Activated B cell treated with CpG ODN at 0.5 μM for 24 hours (primary cell): ENCODE measurements at regions not wholly inside any gene's neighbourhood (a gene's known extent, or its start where the extent isn't known, plus 50 kb on each side); places are given as distances from the start of the nearest gene placed in this dataset.
"Not testable (repeated sequence)": the region's sequence is repeated elsewhere in the genome, so short reads cannot be mapped to it uniquely, and the experiment has no call there.

ENCODE experiments used
- ATAC-seq: fragments of 200-7000 bp; cut with Tn5 transposase; one replicate; pipeline ENCODE4 v1.10.0; 2021; ENCODE audit warnings: low read depth, mild to moderate bottlenecking, moderate library complexity
- CTCF ChIA-PET: fragments of 350-600 bp; sonication (Branson Sonifier 250); formaldehyde crosslinking; loops from one replicate; lab custom pipeline; 2021; ENCODE audit warnings: antibody characterized with exemption; lab: Charles Lee
- POLR2A ChIA-PET: fragments of 350-600 bp; sonication (Branson Sonifier 250); formaldehyde crosslinking; loops from one replicate; lab custom pipeline; 2021; ENCODE audit warnings: antibody characterized with exemption; lab: Charles Lee
- DNase-seq: peaks from one replicate; pipeline ENCODE4 v3.0.0; 2022
- H3K27ac Mint-ChIP-seq: one replicate; pipeline ENCODE4 v1.8.0; 2020; ENCODE audit warnings: mixed read lengths
- H3K27me3 Mint-ChIP-seq: one replicate; pipeline ENCODE4 v1.8.0; 2021; ENCODE audit warnings: mixed read lengths
- H3K36me3 Mint-ChIP-seq: one replicate; pipeline ENCODE4 v1.8.0; 2021; ENCODE audit warnings: low read depth, mixed read lengths
- H3K4me1 Mint-ChIP-seq: one replicate; pipeline ENCODE4 v1.8.0; 2021; ENCODE audit warnings: mixed read lengths
- H3K4me3 Mint-ChIP-seq: one replicate; pipeline ENCODE4 v1.8.0; 2020; ENCODE audit warnings: mild to moderate bottlenecking, mixed read lengths
- H3K9me3 Mint-ChIP-seq: one replicate; pipeline ENCODE4 v1.8.0; 2020; ENCODE audit warnings: mixed read lengths
- CTCF ChIP-seq: fragments of 200-600 bp; IDR thresholded peaks from one replicate; pipeline ENCODE4 v1.8.0; 2022; ENCODE audit warnings: antibody characterized with exemption, mild to moderate bottlenecking
- intact Hi-C: fragments of 100-400 bp; cut with micrococcal nuclease; formaldehyde crosslinking; loops from one replicate; pipeline ENCODE4 v1.15.1; 2024

GRCh38 chr2:236644502-236644911 is 74.9 kb downstream of the ACKR3 start:
- no peak for ATAC-seq
- H3K36me3 Mint-ChIP-seq = no peaks in the 10 kb centered on the region
- DNase-seq = no peak
- no peak overlapping the region for H3K4me3 Mint-ChIP-seq
- no peak for TF ChIP-seq CTCF
- POLR2A ChIA-PET = no interaction called here
- peaks cover 10% of the 10 kb centered on the region for H3K27me3 Mint-ChIP-seq
- CTCF ChIA-PET = no interaction called here
- intact Hi-C loops = no loop called here
- H3K27ac Mint-ChIP-seq = no peak overlapping the region
- no peaks in the 10 kb centered on the region for H3K4me1 Mint-ChIP-seq
- peaks cover 1% of the 10 kb centered on the region for H3K9me3 Mint-ChIP-seq

- H3K4me1 Mint-ChIP-seq, H3K36me3 Mint-ChIP-seq, CTCF ChIA-PET, ATAC-seq, H3K9me3 Mint-ChIP-seq, intact Hi-C loops, H3K4me3 Mint-ChIP-seq, H3K27ac Mint-ChIP-seq, DNase-seq, POLR2A ChIA-PET: not testable (repeated sequence)
- peaks cover 12% of the 10 kb centered on the region for H3K27me3 Mint-ChIP-seq
Observed at GRCh38 chr2:236645141-236645540, 75.5 kb downstream of the ACKR3 start.

- CTCF ChIA-PET = no interaction called here
- Mint-ChIP-seq H3K4me1 (no peaks in the 10 kb centered on the region), H3K4me3 (no peak overlapping the region), H3K9me3 (peaks cover 8% of the 10 kb centered on the region), H3K27me3 (peaks cover 11% of the 10 kb centered on the region), H3K36me3 (no peaks in the 10 kb centered on the region), H3K27ac (no peak overlapping the region)
- DNase-seq = no peak
- intact Hi-C loops = no loop called here
- POLR2A ChIA-PET = no interaction called here
- TF ChIP-seq CTCF = no peak
- no peak for ATAC-seq
Observed at GRCh38 chr2:236646441-236646840, 76.8 kb downstream of the ACKR3 start.

GRCh38 chr2:236646871-236647270 is 77.2 kb downstream of the ACKR3 start:
- intact Hi-C loops = no loop called here
- Mint-ChIP-seq H3K27ac (no peak overlapping the region), H3K4me1 (no peaks in the 10 kb centered on the region), H3K4me3 (no peak overlapping the region), H3K36me3 (no peaks in the 10 kb centered on the region), H3K27me3 (peaks cover 11% of the 10 kb centered on the region), H3K9me3 (peaks cover 8% of the 10 kb centered on the region)
- no peak for DNase-seq
- ChIA-PET CTCF (no interaction called here), POLR2A (no interaction called here)
- ATAC-seq = no peak
- no peak for TF ChIP-seq CTCF

GRCh38 chr2:236647621-236648020 is 78.0 kb downstream of the ACKR3 start:
- no peaks in the 10 kb centered on the region for H3K4me1 Mint-ChIP-seq
- POLR2A ChIA-PET = no interaction called here
- TF ChIP-seq CTCF = no peak
- no peak overlapping the region for H3K27ac Mint-ChIP-seq
- ATAC-seq (no peak), DNase-seq (no peak)
- no peak overlapping the region for H3K4me3 Mint-ChIP-seq
- CTCF ChIA-PET = no interaction called here
- H3K27me3 Mint-ChIP-seq = peaks cover 13% of the 10 kb centered on the region
- intact Hi-C loops = no loop called here
- no peaks in the 10 kb centered on the region for H3K36me3 Mint-ChIP-seq
- H3K9me3 Mint-ChIP-seq = peaks cover 8% of the 10 kb centered on the region

GRCh38 chr2:236653863-236654262 is 84.2 kb downstream of the ACKR3 start:
- H3K4me1 Mint-ChIP-seq = no peaks in the 10 kb centered on the region
- POLR2A ChIA-PET = no interaction called here
- H3K36me3 Mint-ChIP-seq = no peaks in the 10 kb centered on the region
- CTCF ChIA-PET = no interaction called here
- H3K27ac Mint-ChIP-seq = no peak overlapping the region
- no peak for DNase-seq
- H3K27me3 Mint-ChIP-seq = peaks cover 26% of the 10 kb centered on the region
- peaks cover 8% of the 10 kb centered on the region for H3K9me3 Mint-ChIP-seq
- intact Hi-C loops = no loop called here
- H3K4me3 Mint-ChIP-seq = no peak overlapping the region
- ATAC-seq = no peak
- no peak for TF ChIP-seq CTCF
